A673 (cell line): ENCODE measurements at regions not wholly inside any gene's neighbourhood (a gene's known extent, or its start where the extent isn't known, plus 50 kb on each side); places are given as distances from the start of the nearest gene placed in this dataset.

Experiments used
- CTCF ChIP-seq: fragments of 300-800, 200-600 bp; sonication (generic); conservative IDR thresholded peaks from 2 replicates; pipeline ENCODE4 v1.5.1; 2017; ENCODE audit warnings: low read depth, mild to moderate bottlenecking, antibody characterized with exemption, low read length, moderate library complexity, mixed read lengths
- EZH2 ChIP-seq: fragments of 200-600 bp; sonication (generic); IDR thresholded peaks from 2 replicates; pipeline ENCODE4 v1.6.1; 2017; ENCODE audit warnings: borderline replicate concordance, low read depth, mild to moderate bottlenecking, mixed read lengths, antibody characterized with exemption, low read length; ENCODE audit not compliant: poor library complexity, severe bottlenecking

DNA sequence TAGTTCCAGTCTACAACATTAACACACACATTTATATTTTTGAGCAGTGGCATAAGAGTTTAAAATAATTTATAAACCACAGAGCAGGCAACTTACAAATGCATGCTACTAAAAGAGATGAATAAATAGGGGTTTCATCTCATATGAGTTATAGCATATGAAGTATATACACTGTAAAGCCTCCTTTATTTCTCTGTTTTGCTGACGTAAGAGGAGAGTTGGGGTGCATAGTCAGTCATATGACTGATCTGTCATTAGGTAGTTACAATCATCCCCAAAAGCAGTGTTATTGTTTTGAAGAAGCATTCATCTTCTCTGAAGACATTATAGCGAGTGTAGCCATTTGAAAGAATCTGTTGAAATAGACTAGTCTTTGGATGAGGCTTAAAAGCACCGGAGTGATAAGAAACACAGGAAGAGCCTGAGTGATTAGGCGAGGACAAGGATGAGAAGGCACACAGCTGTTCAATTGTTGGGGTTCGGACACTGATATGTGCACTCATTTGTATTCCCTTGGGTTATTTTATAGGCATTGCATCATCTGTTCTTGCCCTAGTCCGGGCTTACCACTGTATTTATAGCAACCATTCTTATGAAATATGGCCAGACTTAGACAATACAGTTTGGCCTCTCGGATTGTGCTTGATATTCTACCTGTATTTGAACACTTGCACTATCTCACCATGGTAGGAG is 325.7 kb downstream of the SAMD5 start:
- no peak for TF ChIP-seq EZH2
- TF ChIP-seq CTCF = no peak
